ENCODE measurements at regions not wholly inside any gene's neighbourhood (a gene's known extent, or its start where the extent isn't known, plus 50 kb on each side); places are given as distances from the start of the nearest gene placed in this dataset.

GRCh38 chr5:3051400-3051799, 299.9 kb upstream of the IRX2 start:
- TF ChIP-seq, protein P1, sequence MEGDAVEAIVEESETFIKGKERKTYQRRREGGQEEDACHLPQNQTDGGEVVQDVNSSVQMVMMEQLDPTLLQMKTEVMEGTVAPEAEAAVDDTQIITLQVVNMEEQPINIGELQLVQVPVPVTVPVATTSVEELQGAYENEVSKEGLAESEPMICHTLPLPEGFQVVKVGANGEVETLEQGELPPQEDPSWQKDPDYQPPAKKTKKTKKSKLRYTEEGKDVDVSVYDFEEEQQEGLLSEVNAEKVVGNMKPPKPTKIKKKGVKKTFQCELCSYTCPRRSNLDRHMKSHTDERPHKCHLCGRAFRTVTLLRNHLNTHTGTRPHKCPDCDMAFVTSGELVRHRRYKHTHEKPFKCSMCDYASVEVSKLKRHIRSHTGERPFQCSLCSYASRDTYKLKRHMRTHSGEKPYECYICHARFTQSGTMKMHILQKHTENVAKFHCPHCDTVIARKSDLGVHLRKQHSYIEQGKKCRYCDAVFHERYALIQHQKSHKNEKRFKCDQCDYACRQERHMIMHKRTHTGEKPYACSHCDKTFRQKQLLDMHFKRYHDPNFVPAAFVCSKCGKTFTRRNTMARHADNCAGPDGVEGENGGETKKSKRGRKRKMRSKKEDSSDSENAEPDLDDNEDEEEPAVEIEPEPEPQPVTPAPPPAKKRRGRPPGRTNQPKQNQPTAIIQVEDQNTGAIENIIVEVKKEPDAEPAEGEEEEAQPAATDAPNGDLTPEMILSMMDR (conservative IDR thresholded peaks at IDR 0.05; ENCODE audit: low read depth), result no peak
- no peak for DNase-seq (ENCODE audit: low spot score)
- H3K27ac ChIP-seq, result no peak overlapping the region
- POLR2A ChIA-PET (ENCODE audit: low non-redundant PET), result no interaction called here
- CTCF ChIA-PET, result no interaction called here

DNA sequence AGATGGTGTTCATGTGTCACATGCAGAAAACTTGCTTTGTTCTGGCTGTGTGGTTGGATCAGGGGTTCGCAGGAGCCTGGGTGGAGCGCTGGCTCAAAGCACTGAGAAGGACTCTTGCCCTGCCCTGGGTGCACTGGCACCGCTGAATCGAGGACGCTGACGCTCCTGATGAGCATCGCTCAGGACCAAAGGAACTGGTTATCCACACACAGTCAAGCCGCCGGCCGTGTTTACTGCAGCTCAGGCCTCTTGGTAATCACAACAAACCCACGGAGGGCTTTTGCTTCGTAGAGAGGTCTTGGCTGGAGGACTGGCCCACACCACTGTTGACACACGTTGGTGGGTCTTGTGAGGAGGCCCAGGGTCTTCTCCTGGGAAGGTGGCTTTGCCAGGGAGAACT, 299.4 kb upstream of the IRX2 start:
- DNase-seq (ENCODE audit: low spot score), result no peak
- POLR2A ChIA-PET (ENCODE audit: low non-redundant PET), result no interaction called here
- CTCF ChIA-PET, result no interaction called here
- H3K27ac ChIP-seq, result no peak overlapping the region
- TF ChIP-seq, protein P1 (conservative IDR thresholded peaks at IDR 0.05; ENCODE audit: low read depth), result no peak

DNA sequence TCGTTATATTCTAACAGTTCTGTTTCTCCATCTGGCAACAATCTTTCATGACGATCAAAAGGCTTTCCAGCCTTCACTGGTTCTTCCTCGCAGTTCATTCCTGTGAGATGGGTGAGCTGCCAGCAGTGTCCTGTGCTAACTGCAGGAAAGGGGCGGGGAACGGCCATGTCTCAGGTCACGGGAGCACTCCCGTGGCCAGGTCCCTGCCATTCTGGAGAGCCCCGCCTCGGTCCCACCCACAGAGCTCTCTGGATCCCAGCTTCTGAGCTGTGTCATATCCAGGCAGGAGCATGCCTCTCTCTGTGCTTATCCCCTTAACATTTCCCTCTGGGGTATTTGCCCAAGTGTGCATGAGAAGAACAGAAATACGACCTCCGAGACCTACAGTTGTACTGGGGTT, 297.8 kb upstream of the IRX2 start:
- CTCF ChIA-PET, result no interaction called here
- POLR2A ChIA-PET (ENCODE audit: low non-redundant PET), result no interaction called here
- DNase-seq (ENCODE audit: low spot score), result no peak
- H3K27ac ChIP-seq, result no peak overlapping the region
- TF ChIP-seq, protein P1 (conservative IDR thresholded peaks at IDR 0.05; ENCODE audit: low read depth), result no peak

DNA sequence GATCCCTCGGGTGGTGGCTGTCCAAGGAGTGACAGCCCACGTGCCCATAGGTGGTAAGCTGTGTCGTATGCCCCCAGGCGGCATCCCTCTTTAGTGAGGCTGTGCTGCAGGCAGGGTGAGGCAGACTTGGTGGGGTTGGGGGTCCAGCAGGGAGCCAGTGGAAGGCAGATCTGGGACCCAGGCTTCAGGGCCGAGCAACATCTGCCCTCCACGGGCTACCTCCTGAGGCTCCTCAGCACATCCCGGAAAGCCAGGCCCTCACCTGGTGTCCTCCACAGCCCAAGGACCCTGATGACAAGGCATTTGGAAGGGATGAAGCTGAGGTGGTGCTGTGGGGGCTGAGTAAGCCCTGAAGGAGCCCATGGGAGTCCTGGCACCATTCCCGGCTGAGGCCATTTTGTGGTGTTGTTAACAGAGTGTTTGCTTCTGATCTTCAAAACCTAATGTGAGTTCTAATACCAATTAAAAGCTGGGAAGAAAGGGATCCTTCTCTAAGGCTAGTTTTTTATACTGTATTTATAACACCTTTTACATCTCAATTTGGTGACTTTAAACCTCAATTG, 295.8 kb upstream of the IRX2 start:
- no peak for DNase-seq (ENCODE audit: low spot score)
- ChIA-PET CTCF (no interaction called here), POLR2A (ENCODE audit: low non-redundant PET) (no interaction called here)
- TF ChIP-seq, protein P1 (conservative IDR thresholded peaks at IDR 0.05; ENCODE audit: low read depth), result no peak
- H3K27ac ChIP-seq, result no peak overlapping the region

- CTCF ChIA-PET, result no interaction called here
- H3K27ac ChIP-seq, result no peak overlapping the region
- DNase-seq (ENCODE audit: low spot score), result no peak
- POLR2A ChIA-PET (ENCODE audit: low non-redundant PET), result no interaction called here
- TF ChIP-seq, protein P1 (conservative IDR thresholded peaks at IDR 0.05; ENCODE audit: low read depth), result no peak
These were observed 292.1 kb upstream of the IRX2 start for GRCh38 chr5:3043600-3043999.

DNA sequence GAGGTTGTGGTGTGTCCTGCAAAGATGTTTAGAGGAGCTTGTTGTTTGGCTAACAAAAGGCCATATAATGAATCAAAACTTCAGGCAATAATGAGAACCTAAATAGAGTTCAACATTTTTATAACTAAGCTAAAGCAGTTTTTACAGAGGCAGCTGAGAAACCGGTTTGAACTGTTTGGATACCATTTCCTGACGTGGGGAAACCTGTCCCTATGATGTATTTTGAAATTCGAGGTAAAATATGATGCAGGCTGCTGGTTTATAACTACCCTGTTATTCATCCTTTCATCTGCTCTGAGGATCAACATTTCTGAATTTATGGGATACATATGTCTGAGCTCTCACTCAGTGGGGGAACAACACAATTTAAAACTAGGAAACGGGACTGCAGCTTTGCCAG, 289.5 kb upstream of the IRX2 start:
- DNase-seq (ENCODE audit: low spot score), result no peak
- no peak overlapping the region for H3K27ac ChIP-seq
- TF ChIP-seq, protein P1 (conservative IDR thresholded peaks at IDR 0.05; ENCODE audit: low read depth), result no peak
- POLR2A ChIA-PET (ENCODE audit: low non-redundant PET), result no interaction called here
- CTCF ChIA-PET, result no interaction called here
